ENCODE measurements at regions not wholly inside any gene's neighbourhood (a gene's known extent, or its start where the extent isn't known, plus 50 kb on each side); places are given as distances from the start of the nearest gene placed in this dataset.

DNA sequence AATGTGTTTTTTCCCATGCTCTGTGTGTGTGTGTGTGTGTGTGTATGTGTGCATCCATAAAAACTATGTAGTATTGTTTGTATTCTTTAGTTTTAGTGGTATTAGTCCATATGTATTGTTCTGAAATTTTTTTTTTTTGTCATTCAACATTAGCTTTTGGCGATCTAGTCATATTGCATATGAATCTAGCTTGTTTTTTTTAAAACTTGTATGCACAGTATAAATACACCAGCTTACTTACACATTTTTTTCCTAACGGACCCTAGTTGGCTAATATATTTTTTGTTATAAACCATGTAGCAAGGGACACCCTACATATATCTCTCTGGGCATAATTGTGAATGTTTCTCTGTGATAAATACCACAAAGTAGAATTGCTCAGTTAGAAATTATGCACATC, 359.7 kb downstream of the SRGAP2C start:
- TF ChIP-seq, protein P1, sequence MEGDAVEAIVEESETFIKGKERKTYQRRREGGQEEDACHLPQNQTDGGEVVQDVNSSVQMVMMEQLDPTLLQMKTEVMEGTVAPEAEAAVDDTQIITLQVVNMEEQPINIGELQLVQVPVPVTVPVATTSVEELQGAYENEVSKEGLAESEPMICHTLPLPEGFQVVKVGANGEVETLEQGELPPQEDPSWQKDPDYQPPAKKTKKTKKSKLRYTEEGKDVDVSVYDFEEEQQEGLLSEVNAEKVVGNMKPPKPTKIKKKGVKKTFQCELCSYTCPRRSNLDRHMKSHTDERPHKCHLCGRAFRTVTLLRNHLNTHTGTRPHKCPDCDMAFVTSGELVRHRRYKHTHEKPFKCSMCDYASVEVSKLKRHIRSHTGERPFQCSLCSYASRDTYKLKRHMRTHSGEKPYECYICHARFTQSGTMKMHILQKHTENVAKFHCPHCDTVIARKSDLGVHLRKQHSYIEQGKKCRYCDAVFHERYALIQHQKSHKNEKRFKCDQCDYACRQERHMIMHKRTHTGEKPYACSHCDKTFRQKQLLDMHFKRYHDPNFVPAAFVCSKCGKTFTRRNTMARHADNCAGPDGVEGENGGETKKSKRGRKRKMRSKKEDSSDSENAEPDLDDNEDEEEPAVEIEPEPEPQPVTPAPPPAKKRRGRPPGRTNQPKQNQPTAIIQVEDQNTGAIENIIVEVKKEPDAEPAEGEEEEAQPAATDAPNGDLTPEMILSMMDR (IDR thresholded peaks at IDR 0.05 in 4 of 5, conservative IDR thresholded peaks at IDR 0.05 in 1 of 5) = no peak
- no peak for TF ChIP-seq POLR2A (IDR thresholded peaks at IDR 0.05)
